ENCODE measurements at regions not wholly inside any gene's neighbourhood (a gene's known extent, or its start where the extent isn't known, plus 50 kb on each side); places are given as distances from the start of the nearest gene placed in this dataset.

GRCh38 chr3:117135207-117135606, 425.6 kb downstream of the TUSC7 start:
- TF ChIP-seq, protein P1, sequence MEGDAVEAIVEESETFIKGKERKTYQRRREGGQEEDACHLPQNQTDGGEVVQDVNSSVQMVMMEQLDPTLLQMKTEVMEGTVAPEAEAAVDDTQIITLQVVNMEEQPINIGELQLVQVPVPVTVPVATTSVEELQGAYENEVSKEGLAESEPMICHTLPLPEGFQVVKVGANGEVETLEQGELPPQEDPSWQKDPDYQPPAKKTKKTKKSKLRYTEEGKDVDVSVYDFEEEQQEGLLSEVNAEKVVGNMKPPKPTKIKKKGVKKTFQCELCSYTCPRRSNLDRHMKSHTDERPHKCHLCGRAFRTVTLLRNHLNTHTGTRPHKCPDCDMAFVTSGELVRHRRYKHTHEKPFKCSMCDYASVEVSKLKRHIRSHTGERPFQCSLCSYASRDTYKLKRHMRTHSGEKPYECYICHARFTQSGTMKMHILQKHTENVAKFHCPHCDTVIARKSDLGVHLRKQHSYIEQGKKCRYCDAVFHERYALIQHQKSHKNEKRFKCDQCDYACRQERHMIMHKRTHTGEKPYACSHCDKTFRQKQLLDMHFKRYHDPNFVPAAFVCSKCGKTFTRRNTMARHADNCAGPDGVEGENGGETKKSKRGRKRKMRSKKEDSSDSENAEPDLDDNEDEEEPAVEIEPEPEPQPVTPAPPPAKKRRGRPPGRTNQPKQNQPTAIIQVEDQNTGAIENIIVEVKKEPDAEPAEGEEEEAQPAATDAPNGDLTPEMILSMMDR (IDR thresholded peaks at IDR 0.05) = no peak
- no peak for TF ChIP-seq POLR2A (IDR thresholded peaks at IDR 0.05)

All from lower leg skin (tissue), 3 donors.